B cell (primary cell): ENCODE measurements at regions not wholly inside any gene's neighbourhood (a gene's known extent, or its start where the extent isn't known, plus 50 kb on each side); places are given as distances from the start of the nearest gene placed in this dataset.

Experiments
- EZH2 ChIP-seq: IDR thresholded peaks from 2 replicates; pipeline ENCODE4 v1.6.1; 2012; ENCODE audit warnings: borderline replicate concordance, low read depth, mild to moderate bottlenecking, moderate library complexity, low read length; ENCODE audit not compliant: insufficient read depth, poor library complexity, severe bottlenecking
- TF ChIP-seq, protein P1 (sequence below): fragments of 200-600 bp; IDR thresholded peaks from one replicate; pipeline ENCODE4 v1.8.0; 2022; ENCODE audit warnings: antibody characterized with exemption, mild to moderate bottlenecking

DNA sequence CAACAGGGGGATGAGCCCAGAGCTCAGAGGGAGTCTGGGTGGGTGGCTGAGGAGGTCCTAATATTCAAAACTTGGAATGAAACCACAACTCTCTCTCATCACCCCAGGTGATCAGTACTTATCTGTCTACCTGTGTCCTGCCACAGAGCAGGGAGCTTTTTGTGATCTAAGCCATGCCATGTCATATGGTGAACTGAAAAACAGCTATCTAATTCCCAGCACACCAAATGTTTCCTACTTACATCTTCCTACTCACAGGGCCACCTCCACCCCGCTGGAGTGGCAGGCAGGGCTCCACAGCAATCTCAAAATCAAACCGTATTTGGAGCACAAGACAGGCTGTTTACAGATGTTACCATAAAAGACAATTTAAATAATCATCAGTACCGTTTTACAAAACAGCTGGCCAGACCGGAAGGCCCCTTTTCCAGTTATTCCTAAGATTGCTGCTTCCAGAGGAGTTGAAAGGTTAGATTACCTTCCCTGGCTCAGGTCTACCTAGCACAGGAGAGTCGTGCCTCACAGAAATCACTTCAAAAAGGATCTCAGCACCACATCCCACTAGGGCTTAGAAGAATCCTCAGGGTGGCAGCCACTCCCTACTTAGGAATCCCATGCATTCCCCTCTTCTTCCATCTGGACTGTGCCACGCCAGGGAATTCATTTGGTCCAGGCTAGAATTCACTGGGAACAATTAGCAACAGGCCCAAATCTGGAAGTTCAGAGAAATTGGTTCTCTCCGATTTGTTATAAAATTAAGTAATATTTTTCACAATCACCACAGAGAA, 226.6 kb upstream of the IL12A start:
- TF ChIP-seq, protein P1, sequence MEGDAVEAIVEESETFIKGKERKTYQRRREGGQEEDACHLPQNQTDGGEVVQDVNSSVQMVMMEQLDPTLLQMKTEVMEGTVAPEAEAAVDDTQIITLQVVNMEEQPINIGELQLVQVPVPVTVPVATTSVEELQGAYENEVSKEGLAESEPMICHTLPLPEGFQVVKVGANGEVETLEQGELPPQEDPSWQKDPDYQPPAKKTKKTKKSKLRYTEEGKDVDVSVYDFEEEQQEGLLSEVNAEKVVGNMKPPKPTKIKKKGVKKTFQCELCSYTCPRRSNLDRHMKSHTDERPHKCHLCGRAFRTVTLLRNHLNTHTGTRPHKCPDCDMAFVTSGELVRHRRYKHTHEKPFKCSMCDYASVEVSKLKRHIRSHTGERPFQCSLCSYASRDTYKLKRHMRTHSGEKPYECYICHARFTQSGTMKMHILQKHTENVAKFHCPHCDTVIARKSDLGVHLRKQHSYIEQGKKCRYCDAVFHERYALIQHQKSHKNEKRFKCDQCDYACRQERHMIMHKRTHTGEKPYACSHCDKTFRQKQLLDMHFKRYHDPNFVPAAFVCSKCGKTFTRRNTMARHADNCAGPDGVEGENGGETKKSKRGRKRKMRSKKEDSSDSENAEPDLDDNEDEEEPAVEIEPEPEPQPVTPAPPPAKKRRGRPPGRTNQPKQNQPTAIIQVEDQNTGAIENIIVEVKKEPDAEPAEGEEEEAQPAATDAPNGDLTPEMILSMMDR = no peak
- no peak for TF ChIP-seq EZH2
